DND-41 (cell line): ENCODE measurements at regions not wholly inside any gene's neighbourhood (a gene's known extent, or its start where the extent isn't known, plus 50 kb on each side); places are given as distances from the start of the nearest gene placed in this dataset.

Experiments used
- ATAC-seq: fragments of 200-7000 bp; cut with Tn5 transposase; 3 replicates; pipeline ENCODE4 v1.9.1; 2021; ENCODE audit warnings: low read depth; ENCODE audit not compliant: insufficient read depth
- DNase-seq: peaks from one replicate; pipeline ENCODE4 v3.0.0-alpha.2; 2020
- H2AFZ ChIP-seq: 2 replicates; pipeline ENCODE4 v1.6.0; 2012; ENCODE audit warnings: low read depth, low read length
- H3K27ac ChIP-seq: 2 replicates; pipeline ENCODE4 v1.5.1; 2012; ENCODE audit warnings: low read length, inconsistent platforms
- H3K27me3 ChIP-seq: fragments of 200-600 bp; sonication (generic); 2 replicates; pipeline ENCODE4 v1.6.0; 2012; ENCODE audit warnings: low read length, mild to moderate bottlenecking, inconsistent platforms; ENCODE audit not compliant: insufficient read depth, poor library complexity
- H3K36me3 ChIP-seq: 2 replicates; pipeline ENCODE4 v1.5.1; 2012; ENCODE audit warnings: low read length, inconsistent platforms; ENCODE audit not compliant: insufficient read depth
- H3K4me1 ChIP-seq: 2 replicates; pipeline ENCODE4 v1.5.1; 2012; ENCODE audit warnings: mild to moderate bottlenecking, low read length; ENCODE audit not compliant: insufficient read depth
- H3K4me2 ChIP-seq: 2 replicates; pipeline ENCODE4 v1.6.0; 2012; ENCODE audit warnings: mild to moderate bottlenecking, moderate library complexity, low read length, inconsistent platforms; ENCODE audit not compliant: insufficient read depth
- H3K4me3 ChIP-seq, 2 experiments: fragments of 200-600 bp in 1 of 2; shearing (Covaris generic) in 1 of 2; 2 replicates each; pipeline ENCODE4 v1.5.1; 2012 to 2016; ENCODE audit warnings: inconsistent platforms in 2 of 2, low read length in 2 of 2, mild to moderate bottlenecking in 2 of 2, low read depth in 1 of 2, moderate library complexity in 1 of 2
- H3K79me2 ChIP-seq: 2 replicates; pipeline ENCODE4 v1.6.0; 2012; ENCODE audit warnings: low read length, inconsistent platforms; ENCODE audit not compliant: insufficient read depth
- H3K9ac ChIP-seq: 2 replicates; pipeline ENCODE4 v1.6.0; 2012; ENCODE audit warnings: low read depth, mild to moderate bottlenecking, inconsistent platforms, low read length, moderate library complexity
- H3K9me3 ChIP-seq: 2 replicates; pipeline ENCODE4 v1.5.1; 2012; ENCODE audit warnings: low read length, moderate library complexity, mild to moderate bottlenecking, inconsistent platforms; ENCODE audit not compliant: insufficient read depth, severe bottlenecking
- H4K20me1 ChIP-seq: 2 replicates; pipeline ENCODE4 v1.6.0; 2012; ENCODE audit warnings: low read length; ENCODE audit not compliant: insufficient read depth
- CTCF ChIP-seq: IDR thresholded peaks from 2 replicates; pipeline ENCODE4 v1.5.1; 2012; ENCODE audit warnings: borderline replicate concordance, low read length, moderate library complexity, mild to moderate bottlenecking; ENCODE audit not compliant: poor library complexity, severe bottlenecking; ENCODE audit errors: extremely low read depth
- EZH2 ChIP-seq: IDR thresholded peaks from 3 replicates; pipeline ENCODE4 v1.6.1; 2012; ENCODE audit warnings: borderline replicate concordance, low read depth, mild to moderate bottlenecking, moderate library complexity, low read length, inconsistent platforms; ENCODE audit not compliant: severe bottlenecking

GRCh38 chr6:2542858-2543218, 207.9 kb downstream of the MYLK4 start:
- DNase-seq (peak; percentile 75), ATAC-seq (peak; percentile 92)
- H3K4me1 ChIP-seq = peaks cover 27% of the 10 kb centered on the region
- 0 out of 2 replicates have a peak overlapping the region, but pooled peaks have one; percentile 5 for H3K9ac ChIP-seq
- H3K27me3 ChIP-seq = peaks cover 14% of the 10 kb centered on the region
- H3K9me3 ChIP-seq = peaks cover 3% of the 10 kb centered on the region
- H3K4me2 ChIP-seq = peak overlapping the region; percentile 51
- H4K20me1 ChIP-seq = peaks cover 12% of the 10 kb centered on the region; the same call in 1 of the 2 replicates
- peak overlapping the region; percentile 63 for H3K27ac ChIP-seq
- peak overlapping the region in 1 of 2 experiments; percentile 19; a peak in 2 of 4 replicates for H3K4me3 ChIP-seq
- no peaks in the 10 kb centered on the region for H3K36me3 ChIP-seq
- TF ChIP-seq CTCF = no peak
- no peak for TF ChIP-seq EZH2
- no peaks in the 10 kb centered on the region for H3K79me2 ChIP-seq
- H2AFZ ChIP-seq = no peak overlapping the region

GRCh38 chr6:2542101-2542857, 208.4 kb downstream of the MYLK4 start:
- H3K4me2 ChIP-seq = peak overlapping the region; percentile 51
- peak overlapping the region in 1 of 2 experiments; percentile 19; a peak in 2 of 4 replicates for H3K4me3 ChIP-seq
- H3K4me1 ChIP-seq = peaks cover 27% of the 10 kb centered on the region
- 0 out of 2 replicates have a peak overlapping the region, but pooled peaks have one; percentile 5 for H3K9ac ChIP-seq
- peak; percentile 54; the same call in 1 of the 3 replicates for ATAC-seq
- no peaks in the 10 kb centered on the region for H3K36me3 ChIP-seq
- H3K79me2 ChIP-seq = no peaks in the 10 kb centered on the region
- TF ChIP-seq EZH2 = no peak
- TF ChIP-seq CTCF = no peak
- H2AFZ ChIP-seq = no peak overlapping the region
- peaks cover 3% of the 10 kb centered on the region for H3K9me3 ChIP-seq
- DNase-seq = no peak
- peaks cover 12% of the 10 kb centered on the region; the same call in 1 of the 2 replicates for H4K20me1 ChIP-seq
- H3K27ac ChIP-seq = peak overlapping the region; percentile 63
- H3K27me3 ChIP-seq = peaks cover 14% of the 10 kb centered on the region

- Histone ChIP-seq H3K9me3 (no peaks in the 10 kb centered on the region), H3K27me3 (peaks cover 26% of the 10 kb centered on the region), H3K79me2 (no peaks in the 10 kb centered on the region), H3K36me3 (no peaks in the 10 kb centered on the region), H3K27ac (no peak overlapping the region), H3K4me3 (no peak overlapping the region), H3K4me2 (no peak overlapping the region), H4K20me1 (0 out of 2 replicates have a peak, but pooled peaks cover 4% of the 10 kb centered on the region), H2AFZ (no peak overlapping the region), H3K9ac (no peak overlapping the region), H3K4me1 (no peaks in the 10 kb centered on the region)
- no peak for DNase-seq
- TF ChIP-seq EZH2 (no peak), CTCF (no peak)
- ATAC-seq = no peak
Measured at GRCh38 chr6:2536451-2536850, 214.3 kb downstream of the MYLK4 start.
